ENCODE measurements at regions not wholly inside any gene's neighbourhood (a gene's known extent, or its start where the extent isn't known, plus 50 kb on each side); places are given as distances from the start of the nearest gene placed in this dataset.
A peak's percentile ranks its signal among the peaks of the same experiment; 100 is the strongest.

- TF ChIP-seq HMBOX1 (IDR thresholded peaks at IDR 0.05) (no peak), CSDE1 (IDR thresholded peaks at IDR 0.05) (no peak), IRF9 (tag; IDR thresholded peaks at IDR 0.05) (no peak), GTF3C2 (IDR thresholded peaks at IDR 0.05; ENCODE audit: borderline replicate concordance, extremely low read depth, insufficient read length) (no peak), NFE2 (IDR thresholded peaks at IDR 0.05; ENCODE audit: low read depth) (peak; percentile 81), TAF7 (tag; IDR thresholded peaks at IDR 0.05) (no peak), SRSF3 (IDR thresholded peaks at IDR 0.05; ENCODE audit: insufficient read depth, low read length) (no peak), NFE2L1 (tag; IDR thresholded peaks at IDR 0.05; ENCODE audit: borderline replicate concordance, low read depth) (peak; percentile 57; the same call in 1 of the 2 replicates), ZNF592 (IDR thresholded peaks at IDR 0.05) (peak; percentile 45), NRF1 (conservative IDR thresholded peaks at IDR 0.05 in 1 of 2, IDR thresholded peaks at IDR 0.05 in 1 of 2) (no peak), NR2C1 (IDR thresholded peaks at IDR 0.05) (no peak), NR2C1 (tag; IDR thresholded peaks at IDR 0.05) (no peak), MAFG (tag; conservative IDR thresholded peaks at IDR 0.05) (peak; percentile 81), ILF3 (IDR thresholded peaks at IDR 0.05; ENCODE audit: borderline replicate concordance) (no peak), ZNF316 (IDR thresholded peaks at IDR 0.05) (peak; percentile 67), CBX2 (IDR thresholded peaks at IDR 0.05; ENCODE audit: insufficient read depth, low read length, poor library complexity, severe bottlenecking) (no peak)
These were observed 111.1 kb downstream of the PRLHR start (continued) for GRCh38 chr10:118484152-118484871.

All from K562 (cell line).